NB4 (cell line): ENCODE measurements at regions not wholly inside any gene's neighbourhood (a gene's known extent, or its start where the extent isn't known, plus 50 kb on each side); places are given as distances from the start of the nearest gene placed in this dataset.

ENCODE experiments used
- CTCF ChIP-seq: IDR thresholded peaks from one replicate; pipeline ENCODE4 v1.5.1; 2012; ENCODE audit warnings: low read depth, low read length
- MYC ChIP-seq: IDR thresholded peaks from 2 replicates; pipeline ENCODE4 v1.6.1; 2011; ENCODE audit warnings: low read depth, low read length

- TF ChIP-seq MYC, result no peak
- no peak for TF ChIP-seq CTCF
Observed at GRCh38 chr10:83357004-83357403, 782.3 kb upstream of the GHITM start.
